Heart left ventricle (tissue), 16 donors: ENCODE measurements at regions not wholly inside any gene's neighbourhood (a gene's known extent, or its start where the extent isn't known, plus 50 kb on each side); places are given as distances from the start of the nearest gene placed in this dataset.
A peak's percentile ranks its signal among the peaks of the same experiment; 100 is the strongest.
"Not testable (repeated sequence)": the region's sequence is repeated elsewhere in the genome, so short reads cannot be mapped to it uniquely, and the experiment has no call there.

Source experiments
- ATAC-seq, 4 donors: fragments of 200-7000 bp; cut with Tn5 transposase; one replicate each; pipeline ENCODE4 v1.9.1; 2020 to 2022; ENCODE audit warnings: moderate library complexity in 4 of 4, mild to moderate bottlenecking in 3 of 4, moderate number of reproducible peaks in 1 of 4
- DNase-seq, 5 donors: peaks; one replicate each; pipeline ENCODE4 v3.0.0-alpha.2; 2020
- H3K27ac ChIP-seq, 12 donors: fragments of 200-600 bp; sonication (generic) in 4 of 12; one replicate each; pipeline versions ENCODE4 v1.5.0 to v1.8.0; 2016 to 2022; ENCODE audit warnings: mild to moderate bottlenecking in 2 of 12
- H3K27me3 ChIP-seq, 9 donors: fragments of 200-600 bp; sonication (generic) in 2 of 9; one replicate each; pipeline versions ENCODE4 v1.5.1 to v1.8.0; 2016 to 2022; ENCODE audit warnings: mild to moderate bottlenecking in 3 of 9
- H3K36me3 ChIP-seq, 9 donors: fragments of 200-600 bp; sonication (generic) in 2 of 9; one replicate each; pipeline versions ENCODE4 v1.5.0 to v1.8.0; 2018 to 2022; ENCODE audit warnings: mild to moderate bottlenecking in 2 of 9
- H3K4me1 ChIP-seq, 12 donors: fragments of 200-600 bp; sonication (generic) in 4 of 12; one replicate each; pipeline versions ENCODE4 v1.5.0 to v1.8.0; 2016 to 2022; ENCODE audit warnings: mild to moderate bottlenecking in 3 of 12
- H3K4me3 ChIP-seq, 12 donors: fragments of 200-600 bp; sonication (generic) in 4 of 12; one replicate each; pipeline versions ENCODE4 v1.5.0 to v1.8.0; 2017 to 2022; ENCODE audit warnings: mild to moderate bottlenecking in 9 of 12, moderate library complexity in 4 of 12
- H3K9me3 ChIP-seq, 12 donors: fragments of 200-600 bp; sonication (generic) in 4 of 12; one replicate each; pipeline versions ENCODE4 v1.5.0 to v1.8.0; 2016 to 2022; ENCODE audit warnings: mild to moderate bottlenecking in 1 of 12
- CTCF ChIP-seq, 12 donors: fragments of 200-600 bp; sonication (generic) in 4 of 12; IDR thresholded peaks; one replicate each; pipeline versions ENCODE4 v1.5.0 to v1.8.0; 2018 to 2022; ENCODE audit warnings: antibody characterized with exemption in 12 of 12, mild to moderate bottlenecking in 5 of 12
- POLR2A ChIP-seq, 2 donors: fragments of 450-650 bp; IDR thresholded peaks; one replicate each; pipeline ENCODE4 v1.6.1; 2017; ENCODE audit warnings: antibody characterized with exemption in 2 of 2, mild to moderate bottlenecking in 2 of 2, moderate library complexity in 2 of 2
- WGBS, 4 donors: extraction: QIAGEN DNeasy Blood & Tissue Kit in 2 of 4; methylation state at CpG; one replicate each; pipeline versions ENCODE4 v1.1.5 to v1.1.7; 2013 to 2018; 5-methylcytosine and 5-hydroxymethylcytosine counted together
- intact Hi-C, 10 donors: fragments of 100-400 bp; cut with DNase I; formaldehyde crosslinking; loops; one replicate each; pipeline versions ENCODE4 v1.11.1 to v1.14.2; 2022
- donor health status: ischemic (EF 13 %, LVEDD 7.1; RV severe dilation, severe dysfunction).
- donor health status: healthy with polysubstance abuse.
- donor health status: DM: no; HTN: yes; CAD: no.
- donor health status: DM: no; HTN: no; CAD: no.
- donor health status: ischemic (EF 25% LVEDD 6.9; RV normal size, moderate dysfunction).
- donor health status: ischemic (EF 25% LVEDD 5.7; RV mildly dilated, moderate dysfunction).
- donor health status: healthy.
- donor health status: DM: yes; HTN: yes; CAD: no.
- donor health status: ischemic (EF 35%, LVEDD 5.7; RV mildly dilated, moderate dysfunction).
- donor health status: nonischemic (EF 11% LVEDD 7.7; RV severe dilation, severe dysfunction).
- donor health status: DM: yes; HTN: yes; CAD: no.
- donor health status: PGD.
- donor health status: ischemic (EF 29% LVEDD 5.4; RV normal size, mild dysfunction).
- donor health status: nonischemic (EF 23%, LVEDD 6.1; RV moderate dilation, normal function).

- intact Hi-C loops, result loop anchor here in 1 of 10 donors (10.0 kb wide), 1 partner anchor 137 kb away; no protein-coding TSS in a partner anchor
- H3K27me3 ChIP-seq, result no peaks in the 10 kb centered on the region
- peak in 1 of 5 donors; percentile 41 for DNase-seq
- H3K9me3 ChIP-seq, result no peaks in the 10 kb centered on the region
- TF ChIP-seq CTCF (IDR thresholded peaks at IDR 0.05) (no peak), POLR2A (IDR thresholded peaks at IDR 0.05) (no peak)
- H3K36me3 ChIP-seq, result no peaks in the 10 kb centered on the region
- 50 to 56% (median 53%) methylated on average over 7 of the region's 7 CpGs for WGBS, 4 donors
- H3K4me3 ChIP-seq, result no peak overlapping the region
- H3K27ac ChIP-seq, result peak overlapping the region in 1 of 12 donors; percentile 33
- peaks cover 0 to 13% (median 4%) of the 10 kb centered on the region in 12 donors for H3K4me1 ChIP-seq
- ATAC-seq, result peak in 3 of 4 donors; percentile 59 to 88 (median 83)
These were observed 68.8 kb upstream of the GRB10 start for GRCh38 chr7:50851451-50851850.

GRCh38 chr7:50849991-50850390 is 67.3 kb upstream of the GRB10 start:
- no peak for ATAC-seq
- Histone ChIP-seq H3K36me3 (no peaks in the 10 kb centered on the region), H3K4me3 (no peak overlapping the region), H3K27me3 (no peaks in the 10 kb centered on the region), H3K9me3 (no peaks in the 10 kb centered on the region), H3K4me1 (peaks cover 0 to 13% (median 4%) of the 10 kb centered on the region in 12 donors), H3K27ac (no peak overlapping the region)
- 87 to 100% (median 95%) methylated on average over 1 of the region's 1 CpG for WGBS, 4 donors
- intact Hi-C loops, result loop anchor here in 1 of 10 donors (10.0 kb wide), 1 partner anchor 135 kb away; no protein-coding TSS in a partner anchor
- no peak for DNase-seq
- TF ChIP-seq POLR2A (IDR thresholded peaks at IDR 0.05) (no peak), CTCF (IDR thresholded peaks at IDR 0.05) (no peak)

GRCh38 chr7:50848203-50848602 is 65.5 kb upstream of the GRB10 start:
- TF ChIP-seq CTCF (IDR thresholded peaks at IDR 0.05) (no peak), POLR2A (IDR thresholded peaks at IDR 0.05) (no peak)
- intact Hi-C loops, result no loop called here
- Histone ChIP-seq H3K27ac (no peak overlapping the region), H3K9me3 (no peaks in the 10 kb centered on the region), H3K4me3 (no peak overlapping the region), H3K36me3 (no peaks in the 10 kb centered on the region), H3K4me1 (peaks cover 0 to 13% (median 4%) of the 10 kb centered on the region in 12 donors), H3K27me3 (no peaks in the 10 kb centered on the region)
- 44 to 64% (median 47%) methylated on average over 2 of the region's 2 CpGs for WGBS, 4 donors
- ATAC-seq, result no peak
- DNase-seq, result no peak

- intact Hi-C loops, H3K4me1 ChIP-seq, H3K27ac ChIP-seq, H3K4me3 ChIP-seq, DNase-seq, H3K36me3 ChIP-seq, H3K9me3 ChIP-seq, ATAC-seq, H3K27me3 ChIP-seq: not testable (repeated sequence)
- 93 to 96% (median 95%) methylated on average over 7 of the region's 7 CpGs for WGBS, 4 donors
These were observed 62.2 kb upstream of the GRB10 start for GRCh38 chr7:50844861-50845260.

GRCh38 chr7:50842041-50842440 is 59.3 kb upstream of the GRB10 start:
- no peak for ATAC-seq
- Histone ChIP-seq H3K4me3 (no peak overlapping the region), H3K4me1 (peaks cover 0 to 12% (median 2%) of the 10 kb centered on the region in 12 donors), H3K27ac (no peak overlapping the region), H3K27me3 (no peaks in the 10 kb centered on the region), H3K9me3 (no peaks in the 10 kb centered on the region), H3K36me3 (no peaks in the 10 kb centered on the region)
- no peak for TF ChIP-seq POLR2A (IDR thresholded peaks at IDR 0.05)
- no peak for TF ChIP-seq CTCF (IDR thresholded peaks at IDR 0.05)
- intact Hi-C loops, result no loop called here
- DNase-seq, result no peak
- 81 to 92% (median 88%) methylated on average over 6 of the region's 6 CpGs for WGBS, 4 donors
